ENCODE measurements at regions not wholly inside any gene's neighbourhood (a gene's known extent, or its start where the extent isn't known, plus 50 kb on each side); places are given as distances from the start of the nearest gene placed in this dataset.

- no peaks in the 10 kb centered on the region for H4K20me1 ChIP-seq (ENCODE audit: insufficient read depth)
- H3K27me3 ChIP-seq (ENCODE audit: insufficient read depth, low read depth), result no peaks in the 10 kb centered on the region
- H3K79me2 ChIP-seq (ENCODE audit: insufficient read depth, low read depth), result no peaks in the 10 kb centered on the region
- no peak overlapping the region for H3K4me3 ChIP-seq (IDR thresholded peaks at IDR 0.05; ENCODE audit: insufficient read depth, low read depth, low read length)
- TF ChIP-seq, protein P1, sequence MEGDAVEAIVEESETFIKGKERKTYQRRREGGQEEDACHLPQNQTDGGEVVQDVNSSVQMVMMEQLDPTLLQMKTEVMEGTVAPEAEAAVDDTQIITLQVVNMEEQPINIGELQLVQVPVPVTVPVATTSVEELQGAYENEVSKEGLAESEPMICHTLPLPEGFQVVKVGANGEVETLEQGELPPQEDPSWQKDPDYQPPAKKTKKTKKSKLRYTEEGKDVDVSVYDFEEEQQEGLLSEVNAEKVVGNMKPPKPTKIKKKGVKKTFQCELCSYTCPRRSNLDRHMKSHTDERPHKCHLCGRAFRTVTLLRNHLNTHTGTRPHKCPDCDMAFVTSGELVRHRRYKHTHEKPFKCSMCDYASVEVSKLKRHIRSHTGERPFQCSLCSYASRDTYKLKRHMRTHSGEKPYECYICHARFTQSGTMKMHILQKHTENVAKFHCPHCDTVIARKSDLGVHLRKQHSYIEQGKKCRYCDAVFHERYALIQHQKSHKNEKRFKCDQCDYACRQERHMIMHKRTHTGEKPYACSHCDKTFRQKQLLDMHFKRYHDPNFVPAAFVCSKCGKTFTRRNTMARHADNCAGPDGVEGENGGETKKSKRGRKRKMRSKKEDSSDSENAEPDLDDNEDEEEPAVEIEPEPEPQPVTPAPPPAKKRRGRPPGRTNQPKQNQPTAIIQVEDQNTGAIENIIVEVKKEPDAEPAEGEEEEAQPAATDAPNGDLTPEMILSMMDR (conservative IDR thresholded peaks at IDR 0.05; ENCODE audit: low read depth, low read length), result no peak
- H3K9ac ChIP-seq, result no peak overlapping the region
- H3K27ac ChIP-seq, result no peak overlapping the region
- no peaks in the 10 kb centered on the region for H3K36me3 ChIP-seq (ENCODE audit: insufficient read depth)
- H3K4me1 ChIP-seq (ENCODE audit: low read depth, poor library complexity, severe bottlenecking), result no peaks in the 10 kb centered on the region
- no peak overlapping the region for H2AFZ ChIP-seq (ENCODE audit: low read depth)
- H3K4me2 ChIP-seq, result no peak overlapping the region
These were observed 180.3 kb downstream of the ZDHHC21 start for GRCh38 chr9:14512942-14513341.

GRCh38 chr9:14511452-14511851 lies 181.8 kb downstream of the ZDHHC21 start:
- H3K27ac ChIP-seq, result no peak overlapping the region
- no peaks in the 10 kb centered on the region for H3K36me3 ChIP-seq (ENCODE audit: insufficient read depth)
- H3K4me2 ChIP-seq, result no peak overlapping the region
- no peaks in the 10 kb centered on the region for H4K20me1 ChIP-seq (ENCODE audit: insufficient read depth)
- no peaks in the 10 kb centered on the region for H3K4me1 ChIP-seq (ENCODE audit: low read depth, poor library complexity, severe bottlenecking)
- H2AFZ ChIP-seq (ENCODE audit: low read depth), result no peak overlapping the region
- no peak overlapping the region for H3K4me3 ChIP-seq (IDR thresholded peaks at IDR 0.05; ENCODE audit: insufficient read depth, low read depth, low read length)
- TF ChIP-seq, protein P1 (conservative IDR thresholded peaks at IDR 0.05; ENCODE audit: low read depth, low read length), result no peak
- no peaks in the 10 kb centered on the region for H3K79me2 ChIP-seq (ENCODE audit: insufficient read depth, low read depth)
- H3K27me3 ChIP-seq (ENCODE audit: insufficient read depth, low read depth), result no peaks in the 10 kb centered on the region
- H3K9ac ChIP-seq, result no peak overlapping the region

DNA sequence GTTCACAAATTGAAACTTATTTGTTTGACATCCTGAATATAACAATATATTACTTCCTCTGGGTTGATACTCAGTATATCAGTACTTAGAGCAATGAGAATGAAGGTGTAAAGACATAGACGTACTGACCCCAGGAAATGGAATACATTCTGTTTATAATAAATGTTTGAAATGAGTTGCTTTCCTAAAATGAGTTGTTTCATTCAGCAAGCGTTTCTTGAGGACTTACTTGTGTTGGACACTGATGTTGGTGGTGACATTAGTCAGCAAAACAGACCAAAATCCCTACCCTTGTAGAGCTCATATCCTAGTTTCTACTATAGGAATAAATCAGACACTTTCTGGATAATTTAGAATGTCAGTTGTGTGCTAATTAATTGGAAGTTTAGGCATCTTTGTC lies 184.3 kb downstream of the ZDHHC21 start:
- no peaks in the 10 kb centered on the region for H3K4me1 ChIP-seq (ENCODE audit: low read depth, poor library complexity, severe bottlenecking)
- no peaks in the 10 kb centered on the region for H3K36me3 ChIP-seq (ENCODE audit: insufficient read depth)
- H4K20me1 ChIP-seq (ENCODE audit: insufficient read depth), result no peaks in the 10 kb centered on the region
- H3K9ac ChIP-seq, result no peak overlapping the region
- H3K27me3 ChIP-seq (ENCODE audit: insufficient read depth, low read depth), result no peaks in the 10 kb centered on the region
- TF ChIP-seq, protein P1 (conservative IDR thresholded peaks at IDR 0.05; ENCODE audit: low read depth, low read length), result no peak
- H3K4me3 ChIP-seq (IDR thresholded peaks at IDR 0.05; ENCODE audit: insufficient read depth, low read depth, low read length), result no peak overlapping the region
- H3K4me2 ChIP-seq, result no peak overlapping the region
- H2AFZ ChIP-seq (ENCODE audit: low read depth), result no peak overlapping the region
- H3K79me2 ChIP-seq (ENCODE audit: insufficient read depth, low read depth), result no peaks in the 10 kb centered on the region
- no peak overlapping the region for H3K27ac ChIP-seq

- H4K20me1 ChIP-seq (ENCODE audit: insufficient read depth), result no peaks in the 10 kb centered on the region
- no peaks in the 10 kb centered on the region for H3K27me3 ChIP-seq (ENCODE audit: insufficient read depth, low read depth)
These were observed 187.4 kb upstream of the NFIB start for GRCh38 chr9:14501366-14501765.

More at GRCh38 chr9:14501366-14501765, 187.4 kb upstream of the NFIB start:
- H3K27ac ChIP-seq, result no peak overlapping the region
- H3K4me3 ChIP-seq (IDR thresholded peaks at IDR 0.05; ENCODE audit: insufficient read depth, low read depth, low read length), result no peak overlapping the region
- H3K9ac ChIP-seq, result no peak overlapping the region
- TF ChIP-seq, protein P1 (conservative IDR thresholded peaks at IDR 0.05; ENCODE audit: low read depth, low read length), result no peak
- H2AFZ ChIP-seq (ENCODE audit: low read depth), result no peak overlapping the region
- H3K36me3 ChIP-seq (ENCODE audit: insufficient read depth), result no peaks in the 10 kb centered on the region
- no peak overlapping the region for H3K4me2 ChIP-seq
- H3K79me2 ChIP-seq (ENCODE audit: insufficient read depth, low read depth), result no peaks in the 10 kb centered on the region
- no peaks in the 10 kb centered on the region for H3K4me1 ChIP-seq (ENCODE audit: low read depth, poor library complexity, severe bottlenecking)
